Psoas muscle (tissue), 7 donors: ENCODE measurements at regions not wholly inside any gene's neighbourhood (a gene's known extent, or its start where the extent isn't known, plus 50 kb on each side); places are given as distances from the start of the nearest gene placed in this dataset.

ENCODE experiments used
- ATAC-seq, 4 donors: fragments of 200-7000 bp; cut with Tn5 transposase; one replicate each; pipeline ENCODE4 v1.9.1; 2020; ENCODE audit warnings: moderate library complexity in 3 of 4, mild to moderate bottlenecking in 2 of 4
- DNase-seq, 2 donors: peaks; one replicate each; pipeline ENCODE4 v3.0.0-alpha.2; 2020
- H3K27ac ChIP-seq: fragments of 200-600 bp; one replicate; pipeline ENCODE4 v1.8.0; 2022
- H3K27me3 ChIP-seq, 3 donors: fragments of 200-600 bp in 1 of 3; one replicate each; pipeline versions ENCODE4 v1.6.1 to v1.8.0; 2013 to 2022; ENCODE audit warnings: low read length in 2 of 3, mild to moderate bottlenecking in 2 of 3, moderate library complexity in 1 of 3; ENCODE audit not compliant: insufficient read depth in 3 of 3
- H3K36me3 ChIP-seq, 2 donors: fragments of 200-600 bp in 1 of 2; one replicate each; pipeline versions ENCODE4 v1.6.1 to v1.8.0; 2013 to 2022; ENCODE audit warnings: low read depth in 1 of 2, mild to moderate bottlenecking in 1 of 2, moderate library complexity in 1 of 2; ENCODE audit not compliant: insufficient read depth in 1 of 2
- H3K4me1 ChIP-seq: fragments of 200-600 bp; one replicate; pipeline ENCODE4 v1.8.0; 2022
- H3K4me3 ChIP-seq: fragments of 200-600 bp; one replicate; pipeline ENCODE4 v1.8.0; 2022; ENCODE audit warnings: mild to moderate bottlenecking
- H3K9me3 ChIP-seq: fragments of 200-600 bp; one replicate; pipeline ENCODE4 v1.8.0; 2022
- WGBS, 3 donors: extraction: QIAGEN DNeasy Blood & Tissue Kit; methylation state at CpG; one replicate each; pipeline versions ENCODE4 v1.1.6 to v1.1.7; 2013; 5-methylcytosine and 5-hydroxymethylcytosine counted together
- intact Hi-C, 2 donors: fragments of 100-400 bp; cut with DNase I; formaldehyde crosslinking; loops; one replicate each; pipeline versions ENCODE4 v1.11.0 to v1.14.2; 2022
- TF ChIP-seq, protein P1 (sequence below): fragments of 200-600 bp; IDR thresholded peaks from one replicate; pipeline ENCODE4 v1.8.0; 2022; ENCODE audit warnings: antibody characterized with exemption
- donor health status: healthy with polysubstance abuse.
- donor health status: DM: no; HTN: no; CAD: no; lungs with moderate emphysema.
- donor health status: Bipolar disorder and iron deficiency.
- donor health status: healthy.
- donor health status: DM: yes; HTN: yes; CAD: no.
- donor health status: DM: no; HTN: no; CAD: no.
- donor health status: DM: yes; HTN: yes; CAD: no.

DNA sequence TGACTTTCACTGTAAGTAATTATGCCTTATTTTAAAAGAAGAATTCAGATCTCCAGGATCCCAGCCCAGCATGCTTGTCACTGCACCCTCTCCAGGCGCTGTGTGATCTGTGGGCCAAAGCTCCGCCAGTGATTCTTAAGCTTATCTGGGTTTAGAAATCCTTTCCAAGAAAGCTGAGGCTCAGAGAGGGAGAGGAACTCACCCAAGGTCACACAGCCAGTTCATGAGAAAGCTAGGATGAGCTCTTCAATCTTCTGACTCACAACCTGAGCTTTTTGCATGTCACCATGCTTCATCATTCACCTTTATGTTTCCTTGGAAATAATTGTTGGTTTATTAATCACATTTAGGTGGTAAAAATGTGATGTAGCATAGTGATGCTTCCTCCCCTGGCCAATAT is 136.6 kb upstream of the HAND1 start:
- no peak for DNase-seq
- 90 to 93% (median 91%) methylated on average over 2 of the region's 2 CpGs for WGBS, 3 donors
- intact Hi-C loops, result no loop called here
- TF ChIP-seq, protein P1, sequence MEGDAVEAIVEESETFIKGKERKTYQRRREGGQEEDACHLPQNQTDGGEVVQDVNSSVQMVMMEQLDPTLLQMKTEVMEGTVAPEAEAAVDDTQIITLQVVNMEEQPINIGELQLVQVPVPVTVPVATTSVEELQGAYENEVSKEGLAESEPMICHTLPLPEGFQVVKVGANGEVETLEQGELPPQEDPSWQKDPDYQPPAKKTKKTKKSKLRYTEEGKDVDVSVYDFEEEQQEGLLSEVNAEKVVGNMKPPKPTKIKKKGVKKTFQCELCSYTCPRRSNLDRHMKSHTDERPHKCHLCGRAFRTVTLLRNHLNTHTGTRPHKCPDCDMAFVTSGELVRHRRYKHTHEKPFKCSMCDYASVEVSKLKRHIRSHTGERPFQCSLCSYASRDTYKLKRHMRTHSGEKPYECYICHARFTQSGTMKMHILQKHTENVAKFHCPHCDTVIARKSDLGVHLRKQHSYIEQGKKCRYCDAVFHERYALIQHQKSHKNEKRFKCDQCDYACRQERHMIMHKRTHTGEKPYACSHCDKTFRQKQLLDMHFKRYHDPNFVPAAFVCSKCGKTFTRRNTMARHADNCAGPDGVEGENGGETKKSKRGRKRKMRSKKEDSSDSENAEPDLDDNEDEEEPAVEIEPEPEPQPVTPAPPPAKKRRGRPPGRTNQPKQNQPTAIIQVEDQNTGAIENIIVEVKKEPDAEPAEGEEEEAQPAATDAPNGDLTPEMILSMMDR, result no peak
- Histone ChIP-seq H3K4me1 (peaks cover 7% of the 10 kb centered on the region), H3K27me3 (peaks cover 0 to 32% (median 12%) of the 10 kb centered on the region in 3 donors), H3K27ac (no peak overlapping the region), H3K36me3 (no peaks in the 10 kb centered on the region), H3K9me3 (no peaks in the 10 kb centered on the region), H3K4me3 (no peak overlapping the region)
- no peak for ATAC-seq

DNA sequence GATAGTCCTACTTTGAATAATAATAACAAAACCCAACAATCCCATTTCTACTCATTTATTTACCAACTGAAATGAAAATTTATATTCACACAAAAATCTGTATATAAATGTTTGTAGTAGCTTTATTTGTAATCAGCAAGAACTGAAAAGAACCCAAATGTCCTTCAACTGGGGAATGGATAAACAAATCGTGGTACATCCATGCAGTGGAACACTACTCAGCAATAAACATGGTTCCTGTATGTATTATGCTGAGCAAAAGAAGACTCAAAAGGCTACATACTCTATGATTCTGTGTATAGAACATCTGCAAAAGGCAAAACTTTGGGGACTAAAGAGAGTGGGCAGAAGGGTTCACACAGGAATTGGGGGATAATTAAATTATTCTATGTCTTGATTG is 136.1 kb upstream of the HAND1 start:
- Histone ChIP-seq H3K36me3 (no peaks in the 10 kb centered on the region), H3K9me3 (no peaks in the 10 kb centered on the region), H3K4me3 (no peak overlapping the region), H3K27me3 (peaks cover 0 to 37% (median 15%) of the 10 kb centered on the region in 3 donors), H3K4me1 (peaks cover 7% of the 10 kb centered on the region), H3K27ac (no peak overlapping the region)
- DNase-seq (no peak), ATAC-seq (no peak)
- 73 to 85% (median 78%) methylated on average over 1 of the region's 1 CpG for WGBS, 3 donors
- intact Hi-C loops, result no loop called here
- TF ChIP-seq, protein P1, result no peak

DNA sequence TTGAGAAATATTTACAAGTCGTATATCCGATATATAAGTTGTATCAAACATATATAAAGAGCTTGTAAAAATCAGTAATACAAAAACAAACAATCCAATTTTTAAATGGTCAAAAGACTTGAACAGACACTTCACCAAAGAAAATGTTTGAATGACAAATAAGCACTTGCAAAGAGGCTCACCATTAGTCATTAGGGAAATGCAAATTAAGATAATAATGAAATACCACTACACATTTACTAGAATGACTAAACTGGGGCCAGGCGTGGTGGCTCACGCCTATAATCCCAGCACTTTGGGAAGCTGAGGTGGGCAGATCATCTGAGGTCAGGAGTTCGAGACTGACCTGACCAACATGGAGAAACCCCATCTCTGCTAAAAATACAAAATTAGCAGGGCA is 134.6 kb upstream of the HAND1 start:
- TF ChIP-seq, protein P1, result no peak
- intact Hi-C loops, result no loop called here
- DNase-seq, result no peak
- Histone ChIP-seq H3K27ac (no peak overlapping the region), H3K4me3 (no peak overlapping the region), H3K4me1 (peaks cover 7% of the 10 kb centered on the region), H3K9me3 (no peaks in the 10 kb centered on the region), H3K27me3 (peaks cover 0 to 37% (median 20%) of the 10 kb centered on the region in 3 donors), H3K36me3 (no peaks in the 10 kb centered on the region)
- ATAC-seq, result no peak
- WGBS, 3 donors, result 83 to 88% (median 86%) methylated on average over 5 of the region's 5 CpGs

DNA sequence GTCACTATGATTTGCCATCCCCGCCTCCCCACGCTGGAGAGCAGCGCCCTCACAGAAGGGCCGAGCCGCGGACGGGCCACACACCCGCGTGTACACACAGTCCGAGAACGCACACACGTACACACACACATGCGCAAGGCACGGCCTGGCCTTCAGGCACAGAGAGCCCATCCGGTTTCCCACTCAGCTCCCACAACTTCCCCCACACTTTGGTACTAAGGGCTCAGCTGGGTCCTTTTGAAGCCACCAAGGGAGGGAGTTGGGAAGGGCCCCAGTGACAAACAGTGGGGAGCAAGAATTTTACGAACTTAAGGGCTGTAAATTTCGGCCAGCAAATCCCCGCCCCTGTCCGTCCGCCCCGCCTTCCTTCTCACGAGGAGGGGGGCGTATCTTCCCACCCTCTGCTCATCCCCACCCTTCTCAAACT is 133.3 kb upstream of the HAND1 start:
- ATAC-seq (peak in 3 of 4 donors; percentile 32 to 48 (median 39)), DNase-seq (peak in 1 of 2 donors; percentile 22)
- TF ChIP-seq, protein P1, result no peak
- Histone ChIP-seq H3K4me3 (peak overlapping the region; percentile 50), H3K27ac (no peak overlapping the region), H3K9me3 (no peaks in the 10 kb centered on the region), H3K4me1 (peaks cover 7% of the 10 kb centered on the region), H3K27me3 (peaks cover 0 to 37% (median 20%) of the 10 kb centered on the region in 3 donors), H3K36me3 (no peaks in the 10 kb centered on the region)
- 2 to 4% (median 3%) methylated on average over 22 to 23 of the region's 23 CpGs for WGBS, 3 donors
- intact Hi-C loops, result loop anchor here in 1 of 2 donors (2.0 kb wide), 1 partner anchor 145 kb away; no protein-coding TSS in a partner anchor
